ENCODE measurements at regions not wholly inside any gene's neighbourhood (a gene's known extent, or its start where the extent isn't known, plus 50 kb on each side); places are given as distances from the start of the nearest gene placed in this dataset.
A peak's percentile ranks its signal among the peaks of the same experiment; 100 is the strongest.
"Not testable (repeated sequence)": the region's sequence is repeated elsewhere in the genome, so short reads cannot be mapped to it uniquely, and the experiment has no call there.

DNA sequence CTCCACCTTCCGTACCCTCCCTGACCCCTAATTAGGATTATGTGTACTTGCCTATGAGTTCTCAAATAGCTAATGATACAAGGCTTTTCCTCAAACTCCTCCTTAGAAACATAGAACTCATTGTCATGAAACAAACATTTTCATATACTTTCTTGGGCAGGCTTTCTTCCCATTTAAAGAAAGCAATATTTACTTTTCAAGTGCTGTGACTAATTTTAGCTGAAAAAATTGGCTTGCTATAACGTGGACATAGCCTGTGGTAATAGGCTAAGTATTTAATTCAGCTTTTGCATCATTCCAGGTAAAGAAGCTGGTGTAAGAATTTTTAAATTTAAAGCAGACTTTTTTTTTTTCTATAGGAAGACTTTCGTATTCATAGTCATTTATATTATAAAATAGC lies 208.7 kb downstream of the SOX2 start:
- DNase-seq (ENCODE audit: low spot score), result no peak

DNA sequence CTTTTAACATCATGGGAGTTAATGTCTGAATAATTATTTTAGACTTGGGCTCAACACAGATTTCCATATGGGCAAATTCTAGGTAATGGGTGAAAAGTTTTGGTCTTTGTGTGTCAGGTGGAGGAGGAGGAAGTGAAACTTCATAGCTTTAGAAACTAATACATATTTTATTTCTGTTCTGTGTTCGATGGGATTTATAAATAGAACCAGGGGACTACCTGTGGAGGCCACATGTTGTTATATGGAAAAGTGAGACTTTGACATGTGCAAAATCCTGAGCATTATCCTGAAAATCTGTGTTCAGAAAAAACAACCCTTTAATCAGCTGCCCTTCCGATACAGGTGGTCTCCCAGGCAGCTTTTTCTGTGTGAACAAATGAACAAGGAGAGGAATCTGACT lies 209.5 kb downstream of the SOX2 start:
- no peak for DNase-seq (ENCODE audit: low spot score)

DNA sequence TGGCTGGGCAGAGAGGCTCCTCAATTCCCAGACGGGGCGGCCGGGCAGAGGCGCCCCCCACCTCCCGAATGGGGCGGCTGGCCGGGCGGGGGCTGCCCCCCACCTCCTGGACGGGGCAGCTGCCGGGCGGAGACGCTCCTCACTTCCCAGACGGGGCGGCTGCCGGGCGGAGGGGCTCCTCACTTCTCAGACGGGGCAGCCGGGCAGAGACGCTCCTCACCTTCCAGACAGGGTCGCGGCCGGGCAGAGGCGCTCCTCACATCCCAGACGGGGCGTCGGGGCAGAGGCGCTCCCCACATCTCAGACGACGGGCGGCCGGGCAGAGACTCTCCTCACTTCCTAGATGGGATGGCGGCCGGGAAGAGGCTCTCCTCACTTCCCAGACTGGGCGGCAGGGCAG lies 214.1 kb downstream of the SOX2 start:
- DNase-seq (ENCODE audit: low spot score), result not testable (repeated sequence)

DNA sequence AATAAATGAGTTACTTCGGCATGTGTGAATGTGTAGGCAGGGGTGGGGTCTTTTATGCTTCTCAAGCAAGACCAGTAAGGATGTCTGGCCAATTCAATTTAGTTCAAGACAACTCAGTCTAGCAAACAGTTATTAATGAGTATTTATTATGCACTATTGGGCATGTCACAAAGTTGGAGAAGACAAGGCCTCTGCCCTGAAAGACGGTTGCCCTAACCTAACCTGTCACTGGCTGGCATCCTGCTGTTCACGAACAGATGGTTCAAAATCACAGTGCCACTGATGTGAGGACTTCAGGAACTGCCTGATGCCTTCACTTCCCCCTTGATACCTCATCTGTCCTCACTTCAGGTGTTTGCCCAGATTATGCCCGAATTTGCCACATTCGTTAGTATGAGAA lies 217.8 kb downstream of the SOX2 start:
- DNase-seq (ENCODE audit: low spot score), result no peak

DNA sequence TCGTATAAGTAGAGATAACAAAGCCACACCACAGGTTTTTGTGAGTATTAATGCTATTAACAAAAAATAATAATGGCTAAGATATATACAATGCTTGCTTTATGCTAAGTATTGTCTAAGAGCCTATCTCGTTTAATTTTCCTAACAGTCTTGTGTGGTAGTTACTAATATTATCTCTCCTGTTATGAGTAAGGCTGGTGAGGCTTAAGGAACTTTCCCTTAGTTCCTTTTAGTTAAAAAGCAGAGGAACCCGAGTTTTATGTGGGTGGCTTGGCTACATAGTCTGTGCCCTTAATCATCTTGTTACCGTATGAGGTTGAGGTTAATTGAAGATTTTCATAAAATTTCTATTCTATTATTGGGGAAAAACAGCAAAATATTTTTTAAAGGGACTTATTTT lies 218.4 kb downstream of the SOX2 start:
- DNase-seq (ENCODE audit: low spot score), result no peak

DNA sequence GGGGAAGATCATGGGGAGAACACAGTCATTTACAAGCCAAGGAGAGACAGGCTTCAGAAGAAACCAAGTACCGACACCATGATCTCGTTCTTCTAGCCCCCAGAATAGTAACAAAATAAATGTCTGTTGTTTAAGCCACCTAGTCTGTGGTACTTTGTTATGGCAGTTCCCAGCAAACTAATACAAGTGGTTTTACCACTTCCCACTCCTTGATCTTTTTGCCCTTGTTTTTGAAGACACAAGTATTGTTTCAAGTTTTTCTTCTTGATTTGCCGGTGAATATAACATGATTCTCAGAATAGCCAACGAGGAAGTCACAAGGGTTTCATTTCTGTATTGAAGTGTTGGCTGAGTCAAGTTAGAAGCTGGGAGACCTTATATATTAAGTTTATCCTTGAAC lies 220.3 kb downstream of the SOX2 start:
- no peak for DNase-seq (ENCODE audit: low spot score)

DNA sequence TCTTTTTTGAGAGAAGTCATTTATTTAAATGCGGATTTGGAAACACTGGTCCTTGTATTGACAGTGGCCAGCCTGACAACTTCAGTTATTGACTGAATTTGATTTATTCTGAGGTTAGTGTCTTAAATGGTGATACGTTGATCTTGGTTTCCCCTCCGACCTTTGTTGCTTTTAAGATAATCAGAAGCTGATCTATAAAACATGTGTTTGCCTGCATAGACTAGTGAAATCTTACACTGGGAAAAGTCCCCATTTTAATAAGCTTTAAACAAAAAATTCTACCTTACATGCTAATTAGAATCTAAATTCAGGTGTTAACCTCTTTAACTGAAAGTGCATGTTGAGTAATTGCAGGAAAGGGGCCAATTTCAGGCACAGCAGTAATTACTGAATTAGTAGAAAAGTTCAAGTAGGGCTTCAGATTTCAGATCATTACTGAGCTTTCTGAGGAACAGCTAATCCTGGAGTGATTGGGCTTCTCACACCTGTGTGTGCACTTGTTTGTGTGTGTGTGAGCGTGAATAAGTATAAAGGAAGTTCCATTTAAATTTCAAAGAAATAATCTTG lies 221.4 kb downstream of the SOX2 start:
- DNase-seq (ENCODE audit: low spot score), result no peak

DNA sequence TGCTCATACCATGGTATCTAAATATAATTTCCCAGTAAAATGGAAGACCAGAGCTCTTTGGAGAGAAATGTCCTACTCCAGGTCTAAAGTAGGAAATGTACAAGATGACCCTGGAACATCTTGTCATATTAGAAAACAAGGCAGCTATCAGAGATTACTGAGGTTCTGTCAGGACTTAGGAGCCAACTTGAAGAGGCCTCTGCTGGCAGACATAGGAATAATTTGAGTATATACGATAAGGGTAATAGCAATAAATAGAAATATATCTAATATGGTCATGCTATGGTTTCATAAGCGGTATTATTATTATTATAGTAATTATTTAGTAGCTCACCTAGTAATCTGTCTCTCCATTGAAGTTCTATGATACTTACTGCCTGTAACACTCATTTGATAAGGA lies 224.2 kb downstream of the SOX2 start:
- no peak for DNase-seq (ENCODE audit: low spot score)

DNA sequence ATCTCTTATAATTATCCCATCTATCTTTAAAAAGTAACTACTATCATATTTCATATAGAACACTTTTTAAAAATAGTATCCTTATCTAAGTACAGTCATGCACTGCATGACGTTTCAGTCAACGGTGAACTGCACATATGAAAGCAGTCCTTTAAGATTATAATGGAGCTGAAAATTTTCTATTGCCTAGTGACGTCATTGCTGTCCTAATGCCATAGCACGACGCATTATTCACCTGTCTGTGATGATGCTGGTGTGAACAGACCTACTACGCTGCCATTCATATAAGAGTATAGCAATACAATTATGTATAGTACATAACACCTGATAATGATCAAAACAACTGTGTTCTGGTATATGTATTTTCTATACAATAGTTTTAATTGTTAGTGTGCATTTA lies 225.0 kb downstream of the SOX2 start:
- no peak for DNase-seq (ENCODE audit: low spot score)

DNA sequence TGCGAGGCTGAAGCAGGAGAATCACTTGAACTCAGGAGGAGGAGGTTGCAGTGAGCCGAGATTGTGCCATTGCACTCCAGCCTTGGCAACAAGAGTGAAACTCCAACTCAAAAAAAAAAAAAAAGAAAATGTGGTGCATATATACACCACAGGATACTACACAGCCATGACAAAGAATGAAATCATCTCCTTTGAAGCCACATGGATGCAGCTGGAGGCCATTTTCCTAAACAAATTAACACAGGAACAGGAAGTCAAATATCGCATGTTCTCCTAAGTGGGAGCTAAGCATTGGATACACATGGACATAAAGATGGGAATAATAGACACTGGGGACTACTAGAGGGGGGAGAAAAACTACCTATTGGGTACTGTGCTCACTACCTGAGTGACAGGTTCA lies 226.9 kb downstream of the SOX2 start:
- not testable (repeated sequence) for DNase-seq (ENCODE audit: low spot score)

DNA sequence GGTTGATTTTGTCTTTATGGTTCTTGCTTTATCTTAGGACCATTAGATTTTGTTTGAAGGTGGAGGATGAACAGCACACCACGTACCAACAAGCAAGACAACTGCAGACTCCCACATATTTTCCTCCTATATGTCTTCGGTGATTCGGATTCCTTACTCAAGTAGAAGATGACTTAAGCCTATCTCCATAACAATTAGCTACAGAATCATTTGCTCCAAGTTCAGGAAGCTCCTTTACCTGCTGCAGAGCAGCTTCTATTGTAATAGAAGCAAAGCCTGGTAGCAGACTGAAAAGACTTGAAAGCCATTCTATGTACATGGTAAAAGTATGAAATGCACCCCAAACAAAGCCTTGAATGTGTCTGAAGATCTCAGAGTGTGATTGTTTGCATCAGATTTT lies 229.0 kb downstream of the SOX2 start:
- no peak for DNase-seq (ENCODE audit: low spot score)

DNA sequence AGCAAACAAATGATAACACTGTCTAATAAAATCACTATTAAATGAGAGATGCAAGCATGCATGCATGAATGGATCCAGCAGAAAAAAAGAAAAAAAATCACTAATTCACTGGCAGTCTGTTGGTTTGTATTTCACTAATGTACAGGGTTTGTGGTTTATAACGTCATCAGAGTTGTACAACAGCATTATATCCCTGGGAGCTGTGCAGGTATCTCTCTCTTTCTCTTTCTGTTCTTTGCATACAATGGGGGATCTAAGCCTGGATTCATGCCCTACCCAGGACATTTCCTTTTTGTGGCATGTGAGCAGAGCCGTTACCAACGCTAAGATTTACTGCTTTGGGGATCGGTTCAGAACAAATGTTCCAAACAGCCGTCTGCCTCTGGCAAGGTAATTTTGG lies 229.5 kb downstream of the SOX2 start:
- DNase-seq (ENCODE audit: low spot score), result peak; percentile 41

DNA sequence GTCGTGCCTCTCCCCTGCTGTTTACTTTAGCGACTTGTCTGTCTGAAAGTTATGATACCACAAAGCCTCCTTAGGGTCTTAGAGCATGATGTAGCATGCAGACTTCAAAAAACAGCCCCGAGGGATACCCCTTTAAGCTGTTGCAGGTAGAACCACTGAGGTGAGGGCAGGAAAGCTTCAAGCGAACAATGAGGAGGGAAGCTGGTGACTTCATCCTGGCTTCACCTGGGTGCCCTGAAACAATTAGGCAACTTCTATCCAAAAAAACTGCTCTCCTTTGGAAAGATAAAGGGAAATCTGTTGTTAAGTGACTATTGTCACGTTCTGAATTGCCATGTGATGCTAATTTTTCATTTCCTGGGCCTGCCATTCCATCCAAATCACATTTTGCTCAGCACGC lies 231.6 kb downstream of the SOX2 start:
- DNase-seq (ENCODE audit: low spot score), result no peak

DNA sequence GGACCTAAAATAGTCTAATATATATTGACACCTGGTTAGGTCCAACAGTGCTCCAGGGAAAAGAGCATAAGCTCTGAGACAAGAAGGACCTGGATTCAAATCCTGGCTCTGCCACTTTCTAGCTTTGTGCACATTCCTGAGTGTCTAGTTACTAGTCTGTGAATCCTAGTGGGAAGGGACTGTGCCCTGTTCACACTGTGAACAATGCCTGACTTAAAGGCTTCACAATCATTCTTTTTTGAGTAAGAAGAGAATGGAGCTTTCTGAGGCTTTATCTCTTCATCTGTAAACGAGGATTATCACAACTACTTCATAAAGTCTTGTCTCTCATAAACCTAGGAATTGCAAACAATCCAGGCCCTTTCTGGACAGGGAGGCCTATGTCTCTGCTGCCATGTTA lies 235.9 kb downstream of the SOX2 start:
- no peak for DNase-seq (ENCODE audit: low spot score)

DNA sequence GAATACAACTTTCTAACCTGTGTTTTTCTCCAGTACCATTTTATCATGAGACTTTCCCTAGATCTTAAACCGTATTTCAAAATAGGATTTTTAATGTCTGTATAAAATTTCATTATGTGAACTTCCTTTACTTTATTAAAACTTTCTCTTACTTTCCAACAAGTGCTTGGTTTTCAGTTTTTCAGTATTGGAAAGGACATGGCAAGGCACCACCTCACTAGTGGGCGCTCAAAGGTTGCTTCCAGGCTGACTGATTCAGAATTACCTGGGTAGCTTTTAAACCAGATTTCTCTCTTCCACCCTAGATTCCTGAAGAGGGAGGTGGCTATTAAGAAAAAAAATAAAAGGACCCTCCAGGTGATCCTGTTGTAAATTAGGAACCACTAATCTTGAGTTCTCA lies 236.6 kb downstream of the SOX2 start:
- no peak for DNase-seq (ENCODE audit: low spot score)

DNA sequence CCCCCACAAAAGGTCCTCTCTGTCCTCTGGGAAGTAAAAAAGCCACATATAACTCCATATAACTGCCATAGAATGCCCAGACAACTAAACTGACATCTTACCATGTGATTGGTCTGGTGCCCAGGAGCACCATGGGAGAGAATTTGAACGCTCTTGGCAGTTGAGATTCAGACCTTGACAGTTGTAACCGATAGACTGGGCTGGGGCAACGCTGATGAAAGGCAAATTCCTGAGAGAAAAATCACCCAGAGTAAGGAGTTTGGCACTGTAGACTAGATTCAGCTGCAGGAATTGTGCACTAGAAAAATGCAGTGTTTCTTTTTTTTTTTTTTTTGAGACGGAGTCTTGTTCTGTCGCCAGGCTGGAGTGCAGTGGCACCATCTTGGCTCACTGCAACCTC lies 240.5 kb downstream of the SOX2 start:
- no peak for DNase-seq (ENCODE audit: low spot score)

DNA sequence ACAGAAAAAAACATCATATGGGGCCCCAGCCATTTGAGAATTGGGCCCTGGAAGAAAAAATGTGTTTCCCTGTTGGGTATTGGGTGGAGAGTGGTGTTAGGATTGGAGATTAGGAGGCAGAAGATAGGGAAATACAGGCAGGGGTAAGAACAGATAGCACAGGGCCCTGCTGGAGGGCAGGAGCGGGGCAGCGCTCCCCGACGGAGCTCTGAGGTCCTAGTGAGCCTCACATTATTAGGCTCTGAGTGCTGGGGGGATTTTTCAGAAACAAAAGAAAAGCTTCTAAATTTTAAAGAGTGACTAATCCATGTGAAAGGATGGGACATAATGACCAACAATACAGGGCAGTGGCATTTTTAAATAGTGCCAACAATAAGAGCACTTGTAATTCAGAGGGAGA lies 241.2 kb downstream of the SOX2 start:
- no peak for DNase-seq (ENCODE audit: low spot score)

DNA sequence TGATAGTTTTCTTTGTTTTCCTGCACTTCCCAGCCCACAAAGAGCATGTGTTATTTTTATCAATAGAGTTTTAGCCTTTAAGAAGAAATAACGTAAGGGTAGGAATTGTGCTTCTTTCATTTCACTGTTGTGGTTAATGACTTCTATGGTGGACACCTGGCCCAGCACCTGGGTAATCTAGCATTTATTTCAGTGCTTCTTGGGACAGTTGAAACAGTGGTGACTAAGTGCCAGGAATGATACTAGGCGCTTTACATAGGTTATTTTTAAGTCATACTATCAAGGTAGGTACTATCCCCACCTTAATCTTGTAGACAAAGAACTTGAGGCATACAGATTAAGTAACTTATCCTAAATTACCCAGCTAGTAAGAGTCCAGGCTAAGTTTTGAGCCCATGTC lies 243.8 kb downstream of the SOX2 start:
- DNase-seq (ENCODE audit: low spot score), result no peak

DNA sequence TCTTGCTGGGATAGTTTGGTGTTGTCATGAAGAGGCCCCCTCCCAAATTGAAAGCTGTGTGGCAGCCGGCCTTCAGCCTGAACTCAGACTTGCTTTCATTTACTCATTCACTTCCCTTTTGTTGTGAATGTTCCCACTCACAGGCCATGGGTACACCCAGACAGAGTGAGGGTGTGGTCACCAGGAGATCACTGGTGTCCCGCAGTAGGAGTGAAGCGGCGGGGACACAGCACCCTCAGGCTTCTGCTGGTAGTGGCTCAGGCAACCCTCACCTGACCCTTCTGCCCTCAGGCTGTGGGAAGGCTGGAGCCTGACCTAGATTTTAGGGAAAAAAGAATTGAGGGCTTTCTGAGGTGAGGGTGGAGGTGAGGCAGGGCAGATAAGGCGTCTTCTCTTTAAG lies 244.4 kb downstream of the SOX2 start:
- DNase-seq (ENCODE audit: low spot score), result no peak

DNA sequence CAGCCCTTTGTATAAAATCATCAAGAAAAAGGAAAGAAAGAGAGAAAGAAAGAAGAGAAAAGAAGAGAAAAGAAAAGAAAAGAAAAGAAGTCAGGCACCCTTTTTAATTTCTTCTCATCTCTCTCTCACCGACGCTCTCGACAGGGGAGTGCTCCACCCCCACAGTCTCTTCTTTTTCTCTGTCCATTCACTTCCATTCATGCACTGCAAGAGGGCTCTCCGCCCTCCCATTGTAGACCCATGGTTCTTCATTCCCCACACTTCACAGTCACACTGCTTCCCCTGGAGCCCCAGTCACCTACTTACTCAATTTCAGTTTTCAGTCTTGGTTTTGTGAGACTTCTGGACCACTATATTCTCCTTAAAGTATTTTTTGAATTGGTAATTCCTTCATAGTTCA lies 254.7 kb downstream of the SOX2 start:
- no peak for DNase-seq (ENCODE audit: low spot score)

DNA sequence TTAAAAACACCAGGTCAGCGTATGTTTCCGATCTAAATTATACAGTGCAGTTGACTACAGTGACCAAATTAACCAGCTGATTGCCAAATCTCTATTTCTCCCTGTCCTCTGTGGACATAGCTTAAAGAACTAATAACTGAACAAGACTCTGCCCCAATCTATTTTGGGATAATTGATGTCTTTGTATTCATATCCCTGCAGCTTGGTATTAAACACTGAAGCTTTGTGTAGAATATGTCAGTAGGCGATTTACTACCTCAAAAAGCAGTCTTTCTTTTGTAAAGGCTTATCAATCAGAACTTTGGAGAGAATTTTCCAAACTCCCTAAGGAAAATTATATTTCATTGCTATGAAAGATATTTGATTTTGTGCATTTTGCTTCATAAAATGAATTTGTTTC lies 258.2 kb downstream of the SOX2 start:
- DNase-seq (ENCODE audit: low spot score), result no peak

DNA sequence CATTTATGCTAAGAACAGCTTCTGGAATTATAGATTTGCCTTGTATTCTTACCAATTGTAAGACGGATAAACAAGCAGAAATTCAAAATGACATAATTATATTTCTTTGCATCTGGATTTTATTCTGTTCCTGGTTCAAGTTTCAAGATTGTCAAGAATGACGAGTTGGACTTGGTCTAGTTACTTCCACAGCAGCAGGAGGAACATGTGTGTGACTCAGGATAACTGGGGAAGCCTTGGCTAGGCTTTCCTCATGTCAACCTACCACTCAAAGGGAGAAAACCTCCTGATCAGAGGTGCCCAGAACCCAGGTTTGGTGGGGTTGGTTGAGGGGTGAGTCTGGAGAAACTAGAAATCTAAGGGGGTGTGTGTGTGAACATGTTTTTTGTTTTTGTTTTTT lies 259.7 kb downstream of the SOX2 start:
- no peak for DNase-seq (ENCODE audit: low spot score)

DNA sequence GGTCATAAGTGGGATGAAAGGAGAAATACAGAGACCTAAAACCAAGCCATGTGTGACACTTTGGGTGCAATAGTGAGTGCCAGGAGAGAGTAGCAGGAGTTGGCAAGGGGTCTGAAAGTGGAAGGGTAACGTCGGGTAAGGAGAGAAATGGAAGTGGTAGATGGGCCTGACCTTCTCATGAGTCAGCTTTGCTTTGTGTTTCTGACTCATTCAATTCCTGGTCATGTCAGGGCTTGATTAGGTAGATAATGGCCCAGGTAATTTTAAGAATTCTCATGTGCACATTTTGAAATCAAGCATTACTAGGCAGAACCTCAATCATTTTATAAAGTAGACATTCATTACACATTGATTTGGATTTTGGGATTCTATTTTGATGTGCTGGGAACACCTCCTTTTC lies 262.5 kb downstream of the SOX2 start:
- peak; percentile 18 for DNase-seq (ENCODE audit: low spot score)

DNA sequence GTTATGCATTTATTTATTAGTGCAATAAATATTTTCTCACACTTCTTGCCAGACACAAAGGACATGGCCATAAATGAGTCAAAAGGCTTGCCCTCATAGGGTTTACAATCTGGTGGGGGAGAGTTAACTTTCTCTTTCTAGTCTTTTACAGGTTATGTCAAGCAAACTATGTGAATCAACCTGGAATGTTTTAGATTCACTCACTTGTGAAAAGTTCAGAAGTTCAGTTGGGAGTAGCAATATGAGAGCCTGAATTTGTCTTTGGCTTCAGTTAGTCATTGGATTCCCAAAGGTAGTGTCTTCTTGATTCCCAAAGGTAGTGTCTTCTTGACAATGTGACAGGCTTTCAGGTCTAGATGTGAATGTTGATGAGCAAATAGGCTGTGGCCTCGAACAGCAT lies 264.8 kb downstream of the SOX2 start:
- DNase-seq (ENCODE audit: low spot score), result no peak

DNA sequence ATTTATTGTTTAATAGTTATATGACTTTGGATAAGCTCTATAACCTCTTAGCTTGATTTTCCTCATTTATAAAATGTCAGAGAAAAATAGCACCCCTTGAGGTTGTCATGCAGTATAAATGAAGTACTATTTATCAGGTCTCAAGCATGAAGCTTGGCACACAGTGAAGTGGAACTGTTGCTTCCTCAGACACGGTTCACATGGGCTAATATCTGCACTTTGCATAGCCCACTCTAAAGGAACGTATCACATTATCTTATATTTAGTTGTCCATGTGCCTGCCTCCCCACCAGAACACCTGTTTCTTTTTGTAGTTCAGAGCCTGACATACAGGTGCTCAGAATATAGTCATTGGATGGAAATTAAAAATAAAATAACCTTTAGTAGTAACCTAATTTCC lies 273.7 kb downstream of the SOX2 start:
- no peak for DNase-seq (ENCODE audit: low spot score)
